NT2/D1 (cell line): ENCODE measurements at regions not wholly inside any gene's neighbourhood (a gene's known extent, or its start where the extent isn't known, plus 50 kb on each side); places are given as distances from the start of the nearest gene placed in this dataset.

Source experiments
- DNase-seq: peaks from one replicate; pipeline ENCODE4 v3.0.0-alpha.2; 2011; ENCODE audit warnings: low read depth, low spot score
- H3K27me3 ChIP-seq: 2 replicates; pipeline ENCODE4 v1.6.0; 2011; ENCODE audit warnings: mild to moderate bottlenecking; ENCODE audit not compliant: insufficient read length, insufficient read depth
- H3K36me3 ChIP-seq: 2 replicates; pipeline ENCODE4 v1.6.1; 2011; ENCODE audit warnings: mild to moderate bottlenecking, low read length, mixed read lengths; ENCODE audit not compliant: insufficient read depth, insufficient read length
- H3K4me1 ChIP-seq: 2 replicates; pipeline ENCODE4 v1.5.1; 2011; ENCODE audit not compliant: insufficient read depth, insufficient read length
- H3K4me3 ChIP-seq: 2 replicates; pipeline ENCODE4 v1.5.1; 2011; ENCODE audit warnings: low read depth; ENCODE audit not compliant: insufficient read length
- H3K9ac ChIP-seq: 2 replicates; pipeline ENCODE4 v1.6.0; 2011; ENCODE audit warnings: low read depth; ENCODE audit not compliant: insufficient read length
- H3K9me3 ChIP-seq: 2 replicates; pipeline ENCODE4 v1.5.1; 2011; ENCODE audit warnings: mild to moderate bottlenecking, low read length; ENCODE audit not compliant: insufficient read depth
- SUZ12 ChIP-seq: IDR thresholded peaks from 2 replicates; pipeline ENCODE4 v1.6.1; 2011; ENCODE audit not compliant: insufficient read length, insufficient read depth; ENCODE audit errors: extremely low read depth
- YY1 ChIP-seq: IDR thresholded peaks from 2 replicates; pipeline ENCODE4 v1.6.1; 2011; ENCODE audit not compliant: insufficient read length, insufficient read depth
- ZNF274 ChIP-seq: IDR thresholded peaks from 2 replicates; pipeline ENCODE4 v1.6.1; 2011; ENCODE audit warnings: mild to moderate bottlenecking, low read depth, low read length

DNA sequence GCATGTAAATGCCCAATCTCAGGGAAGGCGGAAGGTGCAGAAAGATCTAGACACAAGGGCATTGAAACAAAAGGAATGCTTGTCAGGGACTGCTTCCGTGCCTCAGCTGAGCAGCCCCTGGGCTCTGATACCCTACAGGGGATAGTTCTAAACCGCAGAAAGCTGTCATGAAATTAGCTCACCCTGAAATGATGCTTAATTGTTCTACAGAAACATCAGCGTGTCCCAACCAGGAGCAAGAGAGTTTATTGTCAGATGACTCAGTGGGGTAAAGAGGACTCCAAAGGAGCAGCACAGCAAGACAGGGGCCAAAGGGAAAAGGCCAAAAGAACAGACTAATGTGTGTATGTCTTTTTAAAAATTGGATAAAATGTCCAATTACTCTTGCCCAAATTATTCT lies 258.4 kb upstream of the JARID2 start:
- Histone ChIP-seq H3K27me3 (no peaks in the 10 kb centered on the region), H3K9me3 (no peaks in the 10 kb centered on the region), H3K4me3 (no peak overlapping the region), H3K36me3 (peaks cover 9% of the 10 kb centered on the region), H3K4me1 (no peaks in the 10 kb centered on the region), H3K9ac (no peak overlapping the region)
- no peak for TF ChIP-seq ZNF274
- TF ChIP-seq SUZ12: no peak
- no peak for TF ChIP-seq YY1
- no peak for DNase-seq

DNA sequence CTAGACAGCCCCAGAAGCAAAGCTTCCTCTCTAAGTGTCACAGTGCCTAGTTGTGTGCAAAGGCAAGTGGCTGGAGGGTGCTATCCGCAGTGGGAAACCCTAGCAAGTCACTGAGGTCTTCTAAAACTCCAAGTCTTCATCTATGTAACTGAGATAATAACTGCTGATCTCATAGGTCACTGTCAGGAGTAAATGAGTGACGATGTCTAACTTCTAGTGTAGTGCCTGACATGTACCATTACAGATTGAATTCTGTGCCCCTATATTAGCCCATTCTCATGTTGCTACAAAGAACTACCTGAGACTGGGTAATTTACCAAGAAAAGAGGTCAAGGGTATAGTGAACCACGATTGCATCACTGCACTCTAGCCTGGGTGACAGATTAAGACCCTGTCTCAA lies 253.5 kb upstream of the JARID2 start:
- TF ChIP-seq ZNF274 (no peak), SUZ12 (no peak), YY1 (no peak)
- Histone ChIP-seq H3K4me3 (no peak overlapping the region), H3K9me3 (no peaks in the 10 kb centered on the region), H3K36me3 (peaks cover 8% of the 10 kb centered on the region), H3K9ac (no peak overlapping the region), H3K27me3 (no peaks in the 10 kb centered on the region), H3K4me1 (no peaks in the 10 kb centered on the region)
- no peak for DNase-seq

DNA sequence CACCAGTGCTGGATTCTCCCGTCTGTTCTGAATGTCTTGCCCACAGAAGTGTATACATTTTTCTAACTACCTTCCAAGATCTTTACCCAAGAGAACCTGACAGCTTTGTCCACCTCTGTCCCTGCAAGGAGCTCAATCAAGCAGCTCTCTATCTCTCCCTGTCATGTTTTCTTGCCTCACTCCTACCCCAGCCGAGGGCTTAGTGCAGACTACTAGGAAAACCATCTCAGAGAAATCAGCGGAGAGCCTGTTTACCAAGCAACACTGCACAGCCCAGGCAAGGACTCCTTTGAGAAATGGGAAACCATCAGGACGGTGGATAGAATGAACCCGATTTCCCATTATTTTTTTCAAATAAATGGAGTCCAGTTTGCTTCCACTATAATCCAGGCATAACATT lies 250.7 kb upstream of the JARID2 start:
- no peak overlapping the region for H3K4me3 ChIP-seq
- no peak overlapping the region for H3K9ac ChIP-seq
- DNase-seq: no peak
- TF ChIP-seq YY1 (no peak), SUZ12 (no peak), ZNF274 (no peak)
- no peaks in the 10 kb centered on the region for H3K4me1 ChIP-seq
- peaks cover 5% of the 10 kb centered on the region for H3K36me3 ChIP-seq
- no peaks in the 10 kb centered on the region for H3K9me3 ChIP-seq
- no peaks in the 10 kb centered on the region for H3K27me3 ChIP-seq

DNA sequence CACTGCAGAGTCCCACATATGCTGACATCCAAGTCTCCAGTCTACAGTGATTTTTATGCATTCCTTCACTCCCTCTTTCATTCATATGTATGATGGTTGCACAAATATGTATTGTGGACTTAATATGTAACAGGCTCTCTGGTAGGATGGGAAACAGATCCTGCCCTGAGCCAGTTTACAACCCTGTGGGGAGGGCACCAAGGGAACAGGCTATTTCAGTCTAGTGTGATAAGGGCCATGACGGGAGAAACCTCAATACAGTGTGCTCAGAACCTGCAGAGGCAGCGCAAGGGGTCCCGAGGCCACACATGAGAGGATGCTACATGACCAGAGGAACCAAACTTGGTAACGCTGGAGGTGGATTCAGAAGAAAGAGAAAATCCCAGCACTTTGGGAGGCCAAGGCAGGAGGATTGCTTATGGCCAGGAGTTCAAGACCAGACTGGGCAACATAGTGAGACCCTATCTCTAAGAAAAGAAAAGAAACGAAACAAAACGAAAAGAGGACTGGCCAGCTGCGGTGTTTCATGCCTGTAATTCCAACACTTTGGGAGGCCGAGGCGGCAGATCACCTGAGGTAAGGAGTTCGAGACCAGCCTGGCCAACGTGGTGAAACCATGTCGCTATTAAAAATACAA lies 249.8 kb upstream of the JARID2 start:
- H3K9me3 ChIP-seq: no peaks in the 10 kb centered on the region
- H3K27me3 ChIP-seq: no peaks in the 10 kb centered on the region
- H3K9ac ChIP-seq: no peak overlapping the region
- peaks cover 3% of the 10 kb centered on the region for H3K36me3 ChIP-seq
- no peaks in the 10 kb centered on the region for H3K4me1 ChIP-seq
- no peak for DNase-seq
- TF ChIP-seq ZNF274: no peak
- TF ChIP-seq SUZ12: no peak
- TF ChIP-seq YY1: no peak
- H3K4me3 ChIP-seq: no peak overlapping the region

DNA sequence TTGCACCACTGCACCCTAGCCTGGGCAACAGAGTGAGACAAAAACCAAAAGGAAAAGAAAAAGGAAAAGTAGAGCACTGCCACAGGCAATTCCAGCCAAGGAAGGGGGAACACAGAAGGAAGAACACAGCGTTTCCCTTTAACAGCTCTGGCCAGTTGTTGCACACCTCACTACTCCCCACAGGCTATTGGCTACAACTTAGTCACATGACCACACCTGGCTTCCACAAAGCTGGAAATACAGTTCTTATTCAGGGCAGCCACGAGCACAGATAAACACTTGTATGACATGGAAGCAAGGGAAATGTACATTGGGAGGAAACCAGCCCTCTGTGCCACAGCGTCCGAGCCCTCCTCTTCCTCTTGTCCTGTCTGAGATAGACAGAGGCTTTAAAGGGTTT lies 249.0 kb upstream of the JARID2 start:
- H3K27me3 ChIP-seq: no peaks in the 10 kb centered on the region
- no peak for TF ChIP-seq ZNF274
- no peak for TF ChIP-seq SUZ12
- TF ChIP-seq YY1: no peak

DNA sequence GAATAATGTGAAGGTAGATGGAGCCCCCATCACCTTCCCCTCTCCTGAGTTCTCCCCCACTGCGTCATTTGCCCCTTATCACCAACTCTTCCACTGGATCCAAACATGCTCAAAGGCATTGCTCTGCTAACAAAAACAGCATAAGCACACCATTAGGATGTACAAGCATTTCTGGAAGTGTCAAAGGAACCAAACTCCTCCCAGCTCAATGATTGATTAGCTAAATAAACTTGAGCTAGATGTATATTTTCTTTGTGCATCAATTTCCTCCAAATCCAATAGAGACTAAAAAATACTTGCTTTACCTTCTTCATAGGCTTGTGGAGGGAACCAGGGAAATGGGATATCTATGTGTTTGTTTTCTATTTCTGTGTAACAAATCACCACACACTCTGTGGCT lies 248.4 kb upstream of the JARID2 start:
- no peak overlapping the region for H3K4me3 ChIP-seq
- no peak overlapping the region for H3K9ac ChIP-seq
- H3K27me3 ChIP-seq: no peaks in the 10 kb centered on the region
- no peaks in the 10 kb centered on the region for H3K9me3 ChIP-seq
- H3K36me3 ChIP-seq: peaks cover 3% of the 10 kb centered on the region
- TF ChIP-seq ZNF274 (no peak), YY1 (no peak), SUZ12 (no peak)
- DNase-seq: no peak
- no peaks in the 10 kb centered on the region for H3K4me1 ChIP-seq

More for the DNA sequence above, 249.0 kb upstream of the JARID2 start:
- no peaks in the 10 kb centered on the region for H3K4me1 ChIP-seq
- DNase-seq: no peak
- no peak overlapping the region for H3K9ac ChIP-seq
- no peak overlapping the region for H3K4me3 ChIP-seq
- peaks cover 3% of the 10 kb centered on the region for H3K36me3 ChIP-seq
- H3K9me3 ChIP-seq: no peaks in the 10 kb centered on the region

DNA sequence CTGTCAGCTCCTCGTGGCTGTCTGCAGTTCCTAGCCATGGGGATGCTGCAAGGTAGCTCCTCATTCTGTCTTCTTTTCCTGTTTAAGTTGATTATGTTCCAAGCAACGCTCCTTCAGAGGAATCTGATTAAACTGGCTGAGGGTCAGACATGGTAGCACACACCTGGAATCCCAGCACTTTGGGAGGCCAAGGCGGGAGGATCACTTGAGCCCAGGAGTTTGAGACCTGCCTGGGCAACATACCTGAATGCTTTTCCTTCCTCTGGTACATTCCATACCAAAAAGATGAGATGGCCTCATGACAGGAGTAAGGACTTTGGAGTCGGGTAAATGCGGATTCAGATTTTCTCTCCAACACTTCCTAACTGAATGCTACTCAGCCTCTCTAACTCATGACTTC lies 246.8 kb upstream of the JARID2 start:
- TF ChIP-seq SUZ12: no peak
- no peak for DNase-seq
- Histone ChIP-seq H3K9me3 (no peaks in the 10 kb centered on the region), H3K27me3 (no peaks in the 10 kb centered on the region), H3K36me3 (peaks cover 10% of the 10 kb centered on the region), H3K4me1 (no peaks in the 10 kb centered on the region), H3K4me3 (no peak overlapping the region), H3K9ac (no peak overlapping the region)
